Naive B cell (primary cell): ENCODE measurements at regions not wholly inside any gene's neighbourhood (a gene's known extent, or its start where the extent isn't known, plus 50 kb on each side); places are given as distances from the start of the nearest gene placed in this dataset.
"Not testable (repeated sequence)": the region's sequence is repeated elsewhere in the genome, so short reads cannot be mapped to it uniquely, and the experiment has no call there.

Experiments
- ATAC-seq, 2 donors: fragments of 150-1000 bp; cut with Tn5 transposase; 2 replicates each; pipeline ENCODE4 v1.10.0; 2021; ENCODE audit warnings: low read depth in 2 of 2, mild to moderate bottlenecking in 2 of 2, moderate library complexity in 2 of 2
- DNase-seq: peaks from one replicate; pipeline ENCODE4 v3.0.0; 2022
- H3K27ac Mint-ChIP-seq, 6 donors: one replicate each; pipeline ENCODE4 v1.8.0; 2020 to 2022; ENCODE audit warnings: mild to moderate bottlenecking in 6 of 6, mixed read lengths in 6 of 6, moderate library complexity in 5 of 6, inconsistent platforms in 2 of 6
- H3K27me3 Mint-ChIP-seq, 3 donors: one replicate each; pipeline ENCODE4 v1.8.0; 2021 to 2022; ENCODE audit warnings: mixed read lengths in 3 of 3, mild to moderate bottlenecking in 1 of 3
- H3K36me3 Mint-ChIP-seq, 2 donors: one replicate each; pipeline ENCODE4 v1.8.0; 2020 to 2022; ENCODE audit warnings: mixed read lengths in 2 of 2, inconsistent platforms in 1 of 2, mild to moderate bottlenecking in 1 of 2
- H3K4me1 Mint-ChIP-seq, 3 donors: one replicate each; pipeline ENCODE4 v1.8.0; 2020 to 2022; ENCODE audit warnings: mixed read lengths in 3 of 3, inconsistent platforms in 1 of 3, mild to moderate bottlenecking in 1 of 3, moderate library complexity in 1 of 3
- H3K4me3 Mint-ChIP-seq, 8 donors: one replicate each; pipeline ENCODE4 v1.8.0; 2020 to 2022; ENCODE audit warnings: mild to moderate bottlenecking in 8 of 8, mixed read lengths in 8 of 8, moderate library complexity in 8 of 8, inconsistent platforms in 2 of 8
- H3K9me3 Mint-ChIP-seq, 7 donors: one replicate each; pipeline ENCODE4 v1.8.0; 2020 to 2022; ENCODE audit warnings: mixed read lengths in 7 of 7, mild to moderate bottlenecking in 5 of 7, inconsistent platforms in 2 of 7, moderate library complexity in 1 of 7

DNA sequence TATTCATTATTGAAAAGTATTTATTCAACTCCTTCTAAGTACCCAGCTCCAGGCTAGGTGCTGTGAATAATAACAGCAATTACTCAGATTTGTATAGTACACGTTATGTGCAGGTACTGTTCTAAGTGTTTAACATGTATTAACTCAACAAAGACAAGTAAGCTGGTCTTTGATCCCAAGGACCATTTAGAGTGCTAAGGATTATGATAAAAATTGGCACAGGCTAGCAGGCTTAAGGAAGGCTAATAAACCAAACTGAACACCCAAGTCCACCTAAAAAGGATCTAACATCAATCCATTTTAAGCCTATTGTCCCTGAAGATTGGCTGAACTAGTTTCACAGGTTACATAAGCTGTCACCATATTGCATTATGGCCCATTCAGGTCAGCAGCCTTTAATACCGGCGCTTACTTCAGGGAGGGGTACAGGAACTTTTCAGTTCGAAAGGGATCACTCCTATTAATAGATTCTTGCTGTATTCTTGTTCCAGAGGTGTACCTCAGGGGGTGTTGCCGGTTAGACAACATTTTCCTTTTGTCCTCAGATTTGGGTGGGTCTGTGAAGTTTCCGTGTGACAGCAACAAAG, 99.0 kb upstream of the GMDS start:
- no peaks in the 10 kb centered on the region for H3K4me1 Mint-ChIP-seq
- no peak overlapping the region for H3K27ac Mint-ChIP-seq
- DNase-seq, result no peak
- ATAC-seq, result no peak
- no peak overlapping the region for H3K4me3 Mint-ChIP-seq
- H3K36me3 Mint-ChIP-seq, result peaks cover 14 to 35% of the 10 kb centered on the region in 2 donors
- peaks cover 11 to 41% (median 29%) of the 10 kb centered on the region in 7 donors for H3K9me3 Mint-ChIP-seq
- no peaks in the 10 kb centered on the region for H3K27me3 Mint-ChIP-seq

DNA sequence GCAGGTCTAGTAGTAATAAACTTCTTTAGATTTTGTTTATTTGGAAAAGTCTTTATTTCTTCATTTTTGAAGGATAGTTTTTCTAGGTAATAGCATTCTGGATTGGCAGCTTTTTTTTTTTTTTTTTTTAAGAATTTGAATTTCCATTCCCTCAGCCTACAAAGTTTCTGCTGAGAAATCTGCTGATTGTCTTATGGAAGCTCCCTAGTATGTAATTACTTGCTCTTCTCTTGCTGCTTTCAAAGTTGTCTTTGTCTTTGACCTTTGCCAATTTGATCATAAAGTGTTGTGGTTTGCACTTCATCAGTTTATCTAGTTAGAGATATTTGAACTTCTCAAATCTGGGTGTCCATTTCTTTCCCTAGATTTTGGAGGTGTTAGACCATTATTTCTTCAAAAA, 82.2 kb upstream of the GMDS start:
- Mint-ChIP-seq H3K27ac (no peak overlapping the region), H3K9me3 (peaks cover 28 to 83% (median 72%) of the 10 kb centered on the region in 7 donors), H3K36me3 (peaks cover 41 to 71% of the 10 kb centered on the region in 2 donors), H3K27me3 (no peaks in the 10 kb centered on the region), H3K4me1 (peaks cover 0 to 5% (median 0%) of the 10 kb centered on the region in 3 donors), H3K4me3 (no peak overlapping the region)
- no peak for ATAC-seq
- DNase-seq, result no peak

DNA sequence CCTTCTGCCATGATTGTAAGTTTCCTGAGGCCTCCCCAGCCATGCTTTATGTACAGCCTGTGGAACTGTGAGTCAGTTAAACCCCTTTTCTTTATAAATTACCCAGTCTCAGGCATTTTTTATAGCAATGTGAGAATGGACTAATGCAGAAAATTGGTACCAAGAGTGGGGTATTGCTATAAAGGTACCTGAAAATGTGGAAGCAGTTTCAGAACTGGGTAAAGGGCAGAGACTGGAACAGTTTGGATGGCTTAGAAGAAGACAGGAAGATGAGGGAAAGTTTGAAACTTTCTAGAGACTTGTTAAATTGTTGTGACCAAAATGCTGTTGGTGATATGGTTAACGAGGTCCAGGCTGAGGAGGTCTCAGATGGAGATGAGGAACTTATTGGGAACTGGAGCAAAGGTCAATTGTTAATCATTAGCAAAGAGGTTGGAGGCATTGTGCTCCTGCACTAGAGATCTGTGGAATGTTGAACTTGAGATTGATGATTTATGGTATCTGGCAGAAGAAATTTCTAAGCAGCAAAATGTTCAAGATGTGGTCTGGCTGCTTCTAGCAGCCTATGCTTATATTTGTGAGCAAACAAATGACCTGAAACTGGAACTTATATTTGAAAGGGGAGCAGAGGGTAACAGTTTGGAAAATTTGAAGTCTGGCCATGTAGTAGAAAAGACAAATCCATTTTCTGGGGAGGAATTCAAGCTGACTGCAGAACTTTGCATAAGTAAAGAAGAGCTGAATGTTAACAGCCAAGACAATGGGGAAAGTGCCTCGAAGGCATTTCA, 79.0 kb upstream of the GMDS start:
- Mint-ChIP-seq H3K27me3 (no peaks in the 10 kb centered on the region), H3K36me3 (peaks cover 61 to 86% of the 10 kb centered on the region in 2 donors), H3K27ac (no peak overlapping the region), H3K4me3 (no peak overlapping the region), H3K4me1 (no peaks in the 10 kb centered on the region), H3K9me3 (peaks cover 26 to 96% (median 78%) of the 10 kb centered on the region in 7 donors)
- ATAC-seq (no peak), DNase-seq (no peak)

DNA sequence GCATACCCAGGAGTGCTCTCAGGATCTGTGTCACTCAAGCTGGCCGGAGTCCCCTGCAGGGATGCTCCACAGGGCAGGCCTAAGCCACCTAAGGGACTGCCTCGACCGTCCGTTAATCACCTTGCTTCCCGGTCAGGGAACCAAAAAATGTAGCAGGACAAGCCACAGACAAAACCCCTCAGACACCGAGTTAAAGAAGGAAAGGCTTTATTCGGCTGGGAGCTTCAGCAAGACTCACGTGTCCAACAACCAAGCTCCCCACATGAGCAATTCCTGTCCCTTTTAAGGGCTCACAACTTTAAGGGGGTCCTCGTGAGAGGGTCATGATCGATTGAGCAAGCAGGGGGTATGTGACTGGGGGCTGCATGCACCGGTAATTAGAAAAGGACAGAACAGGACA, 72.1 kb upstream of the GMDS start:
- H3K9me3 Mint-ChIP-seq, result peaks cover 14 to 74% (median 33%) of the 10 kb centered on the region in 7 donors
- H3K4me3 Mint-ChIP-seq, H3K27ac Mint-ChIP-seq: not testable (repeated sequence)

DNA sequence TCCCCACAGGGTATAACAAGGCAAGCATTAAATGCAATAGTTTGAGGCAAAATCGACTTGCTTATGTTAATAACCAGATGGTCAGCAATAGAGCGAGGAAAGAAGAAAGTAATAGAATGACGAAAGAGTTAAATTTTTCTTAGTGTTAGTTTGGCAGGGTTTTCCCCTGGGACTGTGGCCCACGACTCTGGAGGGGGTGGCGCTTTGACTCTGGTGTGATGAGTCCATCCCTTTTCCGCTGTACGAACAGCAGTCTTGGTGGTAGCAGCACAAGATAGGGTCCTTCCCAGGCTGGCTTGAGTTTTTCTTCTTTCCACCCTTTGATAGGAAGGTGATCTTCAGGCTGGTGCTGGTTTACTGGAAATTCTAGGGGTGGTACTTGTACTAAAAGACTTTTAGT, 69.2 kb upstream of the GMDS start:
- Mint-ChIP-seq H3K27me3 (no peaks in the 10 kb centered on the region), H3K4me3 (no peak overlapping the region), H3K9me3 (peaks cover 12 to 45% (median 16%) of the 10 kb centered on the region in 7 donors), H3K4me1 (no peaks in the 10 kb centered on the region), H3K36me3 (peaks cover 26 to 29% of the 10 kb centered on the region in 2 donors), H3K27ac (no peak overlapping the region)
- DNase-seq (no peak), ATAC-seq (no peak)

More for the DNA sequence above, 72.1 kb upstream of the GMDS start:
- not testable (repeated sequence) for DNase-seq, H3K4me1 Mint-ChIP-seq, H3K27me3 Mint-ChIP-seq, ATAC-seq
- H3K36me3 Mint-ChIP-seq, result peaks cover 43 to 56% of the 10 kb centered on the region in 2 donors

DNA sequence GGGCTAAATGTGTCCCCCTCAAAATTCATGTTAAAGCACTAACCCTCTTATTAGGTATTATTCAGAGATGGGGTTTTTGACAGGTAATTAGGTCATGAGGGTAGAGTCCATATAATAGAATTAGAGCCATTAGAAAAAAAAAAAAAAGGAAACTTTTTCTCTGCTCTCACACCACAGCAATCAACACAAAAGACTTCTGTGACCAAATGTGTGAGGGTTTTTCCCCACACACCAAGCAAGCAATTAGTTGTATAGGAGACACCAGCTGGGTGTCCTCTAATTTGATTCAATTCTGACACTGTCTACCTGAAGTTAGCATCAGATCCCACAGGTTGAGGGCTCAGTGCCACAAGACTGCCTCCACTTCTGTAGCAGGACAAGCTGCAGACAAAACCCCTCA, 64.6 kb upstream of the GMDS start:
- DNase-seq, result no peak
- no peak for ATAC-seq
- Mint-ChIP-seq H3K4me1 (no peaks in the 10 kb centered on the region), H3K27me3 (no peaks in the 10 kb centered on the region), H3K9me3 (peaks cover 0 to 12% (median 8%) of the 10 kb centered on the region in 7 donors), H3K27ac (no peak overlapping the region), H3K4me3 (no peak overlapping the region), H3K36me3 (peaks cover 3 to 8% of the 10 kb centered on the region in 2 donors)

DNA sequence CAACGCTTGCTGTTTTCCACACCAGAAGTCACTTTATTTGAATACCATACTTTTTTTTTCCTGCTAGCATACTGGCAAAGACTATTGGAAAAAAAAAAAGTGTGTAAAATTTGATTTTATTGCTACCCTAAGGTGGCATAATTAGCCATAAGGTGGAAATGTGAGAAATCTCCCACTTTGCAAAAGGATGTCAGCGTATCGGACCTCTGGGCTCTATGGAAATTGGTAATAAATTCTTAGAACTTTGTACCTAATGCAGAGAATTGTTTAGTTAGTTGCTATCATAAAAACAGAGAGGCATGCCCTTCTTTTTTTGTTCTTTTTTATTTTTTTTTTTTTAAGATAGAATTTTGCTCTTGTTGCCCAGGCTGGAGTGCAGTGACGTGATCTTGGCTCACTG, 63.7 kb upstream of the GMDS start:
- no peak overlapping the region for H3K4me3 Mint-ChIP-seq
- H3K4me1 Mint-ChIP-seq, result no peaks in the 10 kb centered on the region
- no peak overlapping the region for H3K27ac Mint-ChIP-seq
- H3K9me3 Mint-ChIP-seq, result peaks cover 0 to 13% (median 6%) of the 10 kb centered on the region in 7 donors
- no peak for DNase-seq
- H3K36me3 Mint-ChIP-seq, result peaks cover 6 to 12% of the 10 kb centered on the region in 2 donors
- ATAC-seq, result no peak
- H3K27me3 Mint-ChIP-seq, result no peaks in the 10 kb centered on the region

DNA sequence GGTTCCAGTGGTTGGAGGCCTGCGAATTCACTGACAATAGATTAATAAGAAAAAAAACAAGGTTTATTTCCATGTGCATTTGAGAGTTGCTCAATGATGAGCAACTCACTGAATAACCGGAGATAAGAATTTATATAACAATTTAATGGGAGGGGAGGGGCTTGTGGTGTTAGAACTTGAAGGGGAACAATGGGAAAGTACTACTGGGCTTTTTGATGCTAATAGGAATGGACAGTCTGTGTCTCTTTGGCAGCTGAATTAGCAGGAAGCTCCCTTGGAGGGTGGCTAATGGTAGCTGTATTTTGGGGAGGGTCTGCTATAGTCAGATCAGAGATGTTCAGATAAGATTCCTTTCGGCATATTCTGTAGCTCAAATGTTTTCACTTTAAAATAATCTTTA, 62.4 kb upstream of the GMDS start:
- Mint-ChIP-seq H3K36me3 (peaks cover 6 to 12% of the 10 kb centered on the region in 2 donors), H3K4me3 (no peak overlapping the region), H3K27ac (no peak overlapping the region), H3K27me3 (no peaks in the 10 kb centered on the region), H3K9me3 (peaks cover 0 to 13% (median 9%) of the 10 kb centered on the region in 7 donors), H3K4me1 (no peaks in the 10 kb centered on the region)
- ATAC-seq (no peak), DNase-seq (no peak)

DNA sequence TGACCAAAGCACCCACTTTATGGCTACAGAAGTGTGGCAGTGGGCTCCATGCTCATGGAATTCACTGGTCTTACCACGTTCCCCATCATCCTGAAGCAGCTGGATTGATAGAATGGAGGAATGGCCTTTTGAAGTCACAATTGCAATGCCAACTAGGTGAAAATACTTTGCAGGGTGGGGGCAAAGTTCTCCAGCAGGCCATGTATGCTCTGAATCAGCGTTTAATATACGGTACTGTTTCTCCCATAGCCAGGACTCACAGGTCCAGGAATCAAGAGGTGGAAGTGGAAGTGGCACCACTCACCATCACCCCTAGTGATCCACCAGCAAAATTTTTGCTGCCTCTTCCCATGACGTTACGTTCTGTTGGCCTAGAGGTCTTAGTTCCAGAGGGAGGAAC, 60.5 kb upstream of the GMDS start:
- H3K9me3 Mint-ChIP-seq, result peaks cover 3 to 31% (median 17%) of the 10 kb centered on the region in 7 donors
- H3K27me3 Mint-ChIP-seq, result no peaks in the 10 kb centered on the region

DNA sequence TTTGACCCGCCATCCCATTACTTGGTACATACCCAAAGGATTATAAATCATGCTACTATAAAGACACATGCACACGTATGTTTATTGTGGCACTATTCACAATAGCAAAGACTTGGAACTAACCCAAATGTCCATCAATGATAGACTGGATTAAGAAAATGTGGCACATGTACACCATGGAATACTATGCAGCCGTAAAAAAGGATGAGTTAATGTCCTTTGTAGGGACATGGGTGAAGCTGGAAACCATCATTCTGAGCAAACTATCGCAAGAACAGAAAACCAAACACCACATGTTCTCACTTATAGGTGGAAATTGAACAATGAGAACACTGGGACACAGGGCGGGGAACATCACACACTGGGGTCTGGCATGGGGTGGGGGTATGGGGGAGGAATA, 57.1 kb upstream of the GMDS start:
- ATAC-seq, DNase-seq, H3K27me3 Mint-ChIP-seq, H3K27ac Mint-ChIP-seq, H3K4me1 Mint-ChIP-seq, H3K4me3 Mint-ChIP-seq: not testable (repeated sequence)
- Mint-ChIP-seq H3K36me3 (peaks cover 24 to 31% of the 10 kb centered on the region in 2 donors), H3K9me3 (peaks cover 18 to 56% (median 47%) of the 10 kb centered on the region in 7 donors)

More for the DNA sequence above, 60.5 kb upstream of the GMDS start:
- Mint-ChIP-seq H3K4me3 (no peak overlapping the region), H3K36me3 (peaks cover 6 to 12% of the 10 kb centered on the region in 2 donors), H3K27ac (no peak overlapping the region), H3K4me1 (no peaks in the 10 kb centered on the region)
- DNase-seq (no peak), ATAC-seq (no peak)

DNA sequence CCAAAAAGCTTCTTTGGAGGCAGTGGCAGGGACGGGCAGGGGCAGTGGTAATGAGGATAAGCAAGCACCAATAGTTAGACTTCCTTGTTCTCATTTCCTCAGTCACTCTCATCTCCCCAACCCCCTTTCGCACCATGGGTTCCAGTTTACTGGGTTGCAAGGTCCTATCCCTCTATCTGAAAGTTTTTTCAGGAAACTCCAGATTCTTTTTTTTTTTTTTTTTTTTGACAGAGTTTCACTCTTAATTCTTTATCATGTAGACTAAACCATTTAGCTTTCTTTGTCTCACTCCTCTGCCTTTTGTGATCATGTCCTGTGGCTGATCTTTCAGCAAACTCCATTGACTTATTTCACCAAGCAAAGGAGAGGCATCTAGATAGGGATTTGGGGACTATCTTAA, 51.4 kb upstream of the GMDS start:
- DNase-seq (no peak), ATAC-seq (no peak)
- H3K4me1 Mint-ChIP-seq, result no peaks in the 10 kb centered on the region
- no peak overlapping the region for H3K27ac Mint-ChIP-seq
- H3K4me3 Mint-ChIP-seq, result no peak overlapping the region
- peaks cover 9 to 87% (median 69%) of the 10 kb centered on the region in 7 donors for H3K9me3 Mint-ChIP-seq
- peaks cover 19 to 45% of the 10 kb centered on the region in 2 donors for H3K36me3 Mint-ChIP-seq
- no peaks in the 10 kb centered on the region for H3K27me3 Mint-ChIP-seq
